ENCODE measurements at regions not wholly inside any gene's neighbourhood (a gene's known extent, or its start where the extent isn't known, plus 50 kb on each side); places are given as distances from the start of the nearest gene placed in this dataset.

- TF ChIP-seq ATF7 (IDR thresholded peaks at IDR 0.05; ENCODE audit: low read depth): no peak
- TF ChIP-seq POLR2AphosphoS2 (IDR thresholded peaks at IDR 0.05; ENCODE audit: low read depth, low read length): no peak
- TF ChIP-seq SUPT20H (IDR thresholded peaks at IDR 0.05; ENCODE audit: borderline replicate concordance, control insufficient read depth, low read depth, low read length): no peak
- TF ChIP-seq ZZZ3 (IDR thresholded peaks at IDR 0.05; ENCODE audit: control insufficient read depth, insufficient read length, low read depth): no peak
- no peak for TF ChIP-seq NR2F1 (conservative IDR thresholded peaks at IDR 0.05)
- TF ChIP-seq CBX5 (IDR thresholded peaks at IDR 0.05; ENCODE audit: low read depth): no peak
- no peak for TF ChIP-seq MEF2A (IDR thresholded peaks at IDR 0.05; ENCODE audit: insufficient read depth, low read depth, low read length)
- TF ChIP-seq KDM1A (IDR thresholded peaks at IDR 0.05; ENCODE audit: borderline replicate concordance): no peak
- no peak for TF ChIP-seq SREBF2 (IDR thresholded peaks at IDR 0.05; ENCODE audit: low read length)
- TF ChIP-seq POLR2A (IDR thresholded peaks at IDR 0.05; ENCODE audit: low read depth, low read length): no peak
- TF ChIP-seq USF1 (IDR thresholded peaks at IDR 0.05; ENCODE audit: borderline replicate concordance, extremely low read length, insufficient read depth, low read depth, low read length): no peak
- TF ChIP-seq POLR2AphosphoS5 (IDR thresholded peaks at IDR 0.05; ENCODE audit: low read length): no peak
- no peak for TF ChIP-seq PBX3 (IDR thresholded peaks at IDR 0.05; ENCODE audit: insufficient replicate concordance, low read depth, low read length)
- TF ChIP-seq SMAD1 (IDR thresholded peaks at IDR 0.05; ENCODE audit: low read depth, partially characterized antibody): no peak
Observed at GRCh38 chr11:119995730-119996491, 142.0 kb downstream of the TRIM29 start.
